ENCODE measurements at regions not wholly inside any gene's neighbourhood (a gene's known extent, or its start where the extent isn't known, plus 50 kb on each side); places are given as distances from the start of the nearest gene placed in this dataset.
A peak's percentile ranks its signal among the peaks of the same experiment; 100 is the strongest.

DNA sequence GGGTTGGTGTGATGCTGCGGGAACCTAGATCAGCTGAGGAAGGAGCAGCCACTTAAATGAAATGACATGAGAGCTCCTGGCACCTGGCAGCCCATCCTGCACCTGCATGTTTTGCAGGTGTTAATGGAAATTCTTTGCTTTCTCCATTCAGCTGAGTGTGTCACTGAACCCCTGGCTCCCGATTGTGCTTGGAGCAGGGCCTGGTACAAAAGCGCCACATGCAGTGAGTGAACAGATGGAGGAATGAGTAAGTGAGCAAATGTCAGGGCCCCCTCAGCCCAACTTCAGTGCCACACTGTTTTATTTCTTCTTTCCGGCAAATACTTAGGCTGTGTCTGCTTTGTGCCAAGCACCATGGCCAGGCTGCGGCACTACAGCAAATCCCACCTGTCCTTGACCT lies 132.2 kb downstream of the ASB7 start:
- no peak for DNase-seq (ENCODE audit: low spot score)
- FAIRE-seq, result no peak

GRCh38 chr15:100735129-100736053 lies 133.0 kb downstream of the ASB7 start:
- DNase-seq (ENCODE audit: low spot score) (no peak), FAIRE-seq (no peak)

DNA sequence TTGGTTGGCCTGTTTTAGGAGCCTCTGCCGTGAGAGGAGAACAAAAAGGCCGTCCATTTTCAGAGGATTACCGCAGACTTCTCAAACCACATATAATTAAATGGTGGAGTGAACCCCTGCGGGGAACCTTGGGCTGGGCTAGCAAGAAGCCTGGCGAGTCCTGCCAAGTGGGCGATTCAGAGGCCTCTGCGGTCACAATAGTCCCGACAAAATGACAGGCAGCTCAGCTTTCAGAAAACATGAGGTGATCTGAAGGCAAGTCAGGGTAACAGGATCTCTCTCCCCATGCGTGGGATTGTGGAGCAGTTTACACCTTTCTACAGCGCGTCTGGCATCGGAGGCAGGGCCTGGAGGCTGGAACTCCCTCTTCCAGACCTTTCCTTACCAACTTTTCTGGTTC lies 134.8 kb downstream of the ASB7 start:
- no peak for DNase-seq (ENCODE audit: low spot score)
- FAIRE-seq, result no peak

DNA sequence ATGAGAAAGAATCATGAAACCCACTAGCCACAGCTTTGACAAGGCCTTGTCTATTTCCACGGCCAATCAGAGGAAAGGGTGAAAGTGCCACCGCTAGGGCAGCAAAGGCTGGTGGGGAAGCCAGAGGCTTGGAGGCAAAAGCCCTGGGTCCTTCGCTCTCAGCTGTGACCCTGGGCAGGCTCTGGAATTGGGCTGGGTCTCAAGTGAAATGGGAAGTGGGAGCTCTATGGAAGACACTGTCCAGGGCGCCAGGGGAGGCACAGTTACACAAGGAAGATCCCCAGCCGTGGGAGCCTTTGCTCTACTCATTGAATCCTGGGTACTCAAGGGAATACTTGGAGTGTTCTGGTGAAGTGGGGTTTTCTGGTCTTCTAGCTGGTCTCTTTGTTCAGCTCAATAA lies 136.2 kb downstream of the ASB7 start:
- DNase-seq (ENCODE audit: low spot score) (no peak), FAIRE-seq (no peak)

GRCh38 chr15:100740138-100740537 lies 137.7 kb downstream of the ASB7 start:
- DNase-seq (ENCODE audit: low spot score) (no peak), FAIRE-seq (no peak)

DNA sequence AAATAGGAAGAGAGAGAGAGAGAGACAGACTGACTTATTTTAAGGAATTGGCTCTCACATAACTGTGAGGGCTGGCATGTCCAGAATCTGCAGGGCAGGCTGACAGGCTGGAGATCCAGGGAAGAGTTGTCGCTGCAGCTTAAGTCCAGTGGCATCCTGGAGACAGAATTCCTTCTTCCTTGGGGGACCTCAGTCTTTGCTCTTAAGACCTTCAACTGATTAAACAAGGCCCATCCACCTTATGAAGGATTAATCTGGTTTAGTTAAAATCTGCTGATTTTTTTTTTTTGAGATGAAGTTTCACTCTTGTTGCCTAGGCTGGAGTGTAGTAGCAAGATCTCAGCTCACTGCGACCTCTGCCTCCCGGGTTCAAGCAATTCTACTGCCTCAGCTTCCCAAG lies 128.0 kb upstream of the ALDH1A3 start:
- no peak for DNase-seq (ENCODE audit: low spot score)
- no peak for FAIRE-seq

GRCh38 chr15:100753503-100753902 lies 126.1 kb upstream of the ALDH1A3 start:
- FAIRE-seq, result no peak
- DNase-seq (ENCODE audit: low spot score), result no peak

DNA sequence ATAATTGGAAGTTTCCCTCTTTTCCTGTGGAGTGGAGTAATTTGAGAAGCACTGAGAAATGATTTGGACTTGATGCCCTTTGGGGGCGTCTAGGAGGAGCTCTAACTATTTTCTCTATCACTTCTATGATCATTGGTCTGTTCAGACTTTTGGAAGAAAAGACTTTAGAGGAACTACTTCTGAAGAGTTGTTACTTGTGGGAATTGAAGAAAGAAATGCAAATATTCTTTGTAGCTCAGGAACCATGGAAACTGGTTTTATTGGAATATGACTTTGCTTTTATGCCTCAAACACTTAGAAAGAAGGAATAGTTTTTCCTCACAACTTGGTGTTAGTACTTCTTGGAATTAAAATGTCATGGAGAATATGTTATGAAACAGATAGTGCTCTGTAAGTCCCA lies 122.0 kb upstream of the ALDH1A3 start:
- FAIRE-seq (no peak), DNase-seq (ENCODE audit: low spot score) (no peak)

- FAIRE-seq, result no peak
- no peak for DNase-seq (ENCODE audit: low spot score)
These were observed 121.1 kb upstream of the ALDH1A3 start for GRCh38 chr15:100758555-100758954.

DNA sequence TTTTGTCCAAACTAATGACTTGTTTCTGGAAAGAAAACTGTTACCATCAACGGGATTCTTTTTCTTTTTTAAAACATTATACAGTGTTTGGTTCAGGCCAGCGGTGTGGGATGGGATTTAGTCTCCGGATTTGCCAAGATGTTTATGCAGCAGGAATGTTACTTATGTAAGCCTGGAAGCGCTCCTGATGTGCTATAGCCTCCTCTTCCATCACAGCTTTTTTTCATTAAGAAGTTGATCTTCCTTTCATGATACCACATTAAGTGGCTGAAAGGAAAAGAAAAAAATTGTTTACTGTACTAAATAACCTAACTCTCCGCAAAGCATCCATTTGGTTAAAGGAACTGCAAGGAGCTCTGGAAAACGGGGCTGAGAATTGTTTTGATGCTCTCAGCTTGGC lies 120.5 kb upstream of the ALDH1A3 start:
- FAIRE-seq (no peak), DNase-seq (ENCODE audit: low spot score) (no peak)

GRCh38 chr15:100759698-100760356 lies 119.8 kb upstream of the ALDH1A3 start:
- DNase-seq (ENCODE audit: low spot score), result peak; percentile 52
- peak; percentile 69 for FAIRE-seq

DNA sequence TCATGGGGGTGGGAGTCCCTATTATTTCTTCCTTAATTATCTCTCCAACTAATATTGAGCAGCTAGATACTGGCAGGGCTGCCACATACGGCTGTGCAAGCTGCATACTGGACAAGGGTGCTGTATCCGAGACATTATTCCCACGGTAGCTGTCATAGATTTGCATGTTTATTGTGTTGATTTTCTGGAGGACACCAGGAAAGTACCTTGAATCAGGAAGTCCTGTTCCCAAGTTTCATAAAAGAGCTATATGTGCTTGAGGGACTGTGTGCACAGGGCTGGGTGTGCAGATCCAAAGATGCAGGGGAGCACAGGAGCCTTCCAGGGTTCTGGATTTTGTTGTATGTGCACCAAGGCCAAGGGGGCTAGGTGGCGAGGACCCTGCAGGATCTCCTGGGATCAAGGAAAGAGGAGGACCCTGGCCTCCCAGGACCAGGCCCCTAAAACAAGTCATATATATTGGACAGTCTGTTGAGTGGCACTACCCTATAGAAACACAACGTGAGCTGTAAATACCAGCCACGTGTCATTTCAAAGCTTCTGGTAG lies 119.2 kb upstream of the ALDH1A3 start:
- FAIRE-seq (no peak), DNase-seq (ENCODE audit: low spot score) (no peak)

GRCh38 chr15:100761290-100761935 lies 118.2 kb upstream of the ALDH1A3 start:
- FAIRE-seq (no peak), DNase-seq (ENCODE audit: low spot score) (no peak)

- DNase-seq (ENCODE audit: low spot score) (no peak), FAIRE-seq (no peak)
These were observed 117.3 kb upstream of the ALDH1A3 start for GRCh38 chr15:100762289-100762688.

DNA sequence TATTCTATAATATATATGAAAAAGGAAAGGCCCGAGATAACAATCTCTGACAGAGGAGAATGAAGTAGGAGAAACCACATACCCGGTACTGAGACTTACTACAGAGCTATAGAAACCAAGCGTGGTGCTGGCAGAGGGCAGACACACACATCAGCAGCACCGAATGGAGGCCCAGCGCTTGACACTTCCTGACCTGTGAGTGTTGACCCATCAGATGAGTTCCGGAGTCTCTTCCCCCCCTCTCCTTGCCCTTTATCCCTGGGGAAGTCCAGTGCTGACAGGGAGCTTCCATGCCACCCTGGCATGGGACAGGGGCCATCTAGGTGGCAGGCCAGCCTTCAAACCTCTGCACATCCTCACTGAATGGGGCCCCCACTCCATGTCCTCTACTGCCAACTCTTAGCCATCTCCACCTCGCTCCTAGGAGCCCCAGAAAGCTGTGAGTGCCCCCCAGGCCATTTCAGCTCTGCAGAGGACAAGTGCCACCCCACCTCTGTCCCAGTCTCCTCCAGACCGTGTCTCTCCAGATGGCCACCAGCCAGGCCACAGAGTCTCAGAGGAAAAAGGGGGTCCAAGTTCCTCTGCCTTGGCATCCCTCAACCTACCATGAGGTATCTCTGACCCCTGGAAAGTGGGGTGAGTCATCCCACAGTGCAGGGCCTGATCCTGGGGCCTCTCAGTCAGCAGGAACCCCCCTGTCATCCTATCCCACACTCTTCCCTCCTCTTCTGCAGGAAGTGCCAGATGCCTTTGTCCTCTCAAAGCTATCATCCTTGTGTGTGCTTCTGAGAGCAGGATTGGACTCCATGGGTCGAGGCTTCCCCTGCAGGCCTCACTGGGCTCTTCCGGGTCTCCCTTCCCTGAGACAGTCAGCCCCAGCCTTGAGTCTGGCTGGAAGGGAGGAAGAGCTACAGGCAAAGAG lies 116.5 kb upstream of the ALDH1A3 start:
- DNase-seq (ENCODE audit: low spot score), result no peak
- no peak for FAIRE-seq

GRCh38 chr15:100763835-100764750 lies 115.5 kb upstream of the ALDH1A3 start:
- DNase-seq (ENCODE audit: low spot score) (no peak), FAIRE-seq (no peak)

DNA sequence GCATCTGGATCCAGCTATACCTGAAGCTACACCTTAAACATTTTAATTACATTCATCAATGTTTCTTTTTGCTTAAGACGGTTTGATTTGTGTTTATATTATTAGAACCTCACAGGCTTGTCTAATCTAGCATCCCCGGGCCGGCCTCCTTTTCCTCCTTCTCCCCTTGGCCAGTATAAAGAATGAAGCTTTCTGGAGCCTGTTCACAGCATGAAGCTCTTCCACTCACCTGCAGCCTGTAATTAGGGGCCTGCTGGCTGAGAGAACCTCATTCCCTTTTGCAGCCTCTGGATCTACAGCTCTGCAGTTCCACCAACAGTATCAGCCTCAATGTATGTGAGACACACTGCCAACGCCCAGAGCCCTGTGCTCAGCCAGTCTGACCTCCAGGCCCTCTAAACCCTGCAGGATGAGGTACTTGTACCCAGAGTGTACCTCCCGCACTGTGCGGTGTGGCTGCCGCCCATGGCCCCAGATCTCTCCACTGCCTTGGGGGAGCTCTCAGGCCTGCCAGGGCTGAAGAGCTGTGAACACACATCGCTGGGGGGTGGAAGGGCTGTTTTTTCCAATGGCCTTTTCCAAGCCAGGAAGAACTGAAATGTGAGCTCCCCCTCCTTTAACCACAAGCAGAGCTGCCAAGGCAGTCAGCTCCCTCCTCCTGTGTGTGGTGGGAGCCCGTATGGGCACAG lies 114.7 kb upstream of the ALDH1A3 start:
- no peak for FAIRE-seq
- DNase-seq (ENCODE audit: low spot score), result no peak

- DNase-seq (ENCODE audit: low spot score) (no peak), FAIRE-seq (no peak)
These were observed 114.0 kb upstream of the ALDH1A3 start for GRCh38 chr15:100765467-100766241.

Measured in RCC 7860 (cell line).